GM12878 (cell line): ENCODE measurements at regions not wholly inside any gene's neighbourhood (a gene's known extent, or its start where the extent isn't known, plus 50 kb on each side); places are given as distances from the start of the nearest gene placed in this dataset.

Source experiments
- ATAC-seq: fragments of 200-7000 bp; cut with Tn5 transposase; 3 replicates; pipeline ENCODE4 v1.9.1; 2020; ENCODE audit warnings: mild to moderate bottlenecking, moderate library complexity
- BruUV-seq: library from RNA; stranded (reverse); fragments of 400-500 nt; replicated peaks from 2 replicates; lab custom pipeline; 2021; lab: Mats Ljungman, UMichigan
- CTCF ChIA-PET: fragments of 300-600 bp; sonication (Branson Sonifier 250); formaldehyde crosslinking; extraction: SDS; loops from one replicate; lab custom pipeline; 2021; ENCODE audit warnings: inconsistent platforms; lab: Yijun Ruan, JAX
- POLR2A ChIA-PET: fragments of 350-600 bp; formaldehyde crosslinking; extraction: SDS; loops from one replicate; lab custom pipeline; 2021; ENCODE audit warnings: inconsistent platforms; lab: Charles Lee
- RAD21 ChIA-PET: fragments of 300-600 bp; sonication (Branson Sonifier 250); formaldehyde crosslinking; loops from one replicate; lab custom pipeline; 2023; ENCODE audit warnings: antibody characterized with exemption; ENCODE audit not compliant: unreplicated experiment; lab: Charles Lee
- SMC1A ChIA-PET: fragments of 300-600 bp; sonication (Branson Sonifier 250); formaldehyde crosslinking; loops from one replicate; lab custom pipeline; 2023; ENCODE audit not compliant: unreplicated experiment, uncharacterized antibody; lab: Charles Lee
- DNase-seq: peaks from one replicate; pipeline ENCODE4 v3.0.0-alpha.2; 2011; ENCODE audit warnings: low read depth, low spot score
- FAIRE-seq: peaks from 3 replicates; lab custom pipeline; 2011; peaks lifted over from hg19 to GRCh38; lab: Jason Lieb, UNC
- H2AFZ ChIP-seq: 2 replicates; pipeline ENCODE4 v1.6.0; 2011; ENCODE audit warnings: low read depth, low read length, control low read depth; ENCODE audit not compliant: control insufficient read depth
- H3K27ac ChIP-seq: 2 replicates; pipeline ENCODE4 v1.5.1; 2011; ENCODE audit warnings: control low read depth; ENCODE audit not compliant: control insufficient read depth, insufficient read depth
- H3K27me3 ChIP-seq, 2 experiments: replicated peaks in 1 of 2; 2 replicates each; pipeline versions ENCODE4 v1.6.0 to v1.6.1; 2011; ENCODE audit warnings: low read length in 1 of 2; ENCODE audit not compliant: control insufficient read depth in 2 of 2, insufficient read depth in 2 of 2
- H3K36me3 ChIP-seq, 2 experiments: 2 replicates each; pipeline ENCODE4 v1.5.1; 2011; ENCODE audit warnings: low read length in 1 of 2; ENCODE audit not compliant: control insufficient read depth in 2 of 2, insufficient read depth in 2 of 2
- H3K4me1 ChIP-seq: 2 replicates; pipeline ENCODE4 v1.6.1; 2011; ENCODE audit warnings: mild to moderate bottlenecking, low read length, moderate library complexity, mixed read lengths; ENCODE audit not compliant: control insufficient read depth, insufficient read depth
- H3K4me2 ChIP-seq: 2 replicates; pipeline ENCODE4 v1.6.0; 2011; ENCODE audit warnings: control low read depth; ENCODE audit not compliant: control insufficient read depth, insufficient read depth
- H3K4me3 ChIP-seq: fragments of 200-600 bp; sonication (generic); 2 replicates; pipeline ENCODE4 v1.5.1; 2016
- H3K79me2 ChIP-seq: 2 replicates; pipeline ENCODE4 v1.6.0; 2011; ENCODE audit warnings: low read length; ENCODE audit not compliant: control insufficient read depth, insufficient read depth
- H3K9ac ChIP-seq: 2 replicates; pipeline ENCODE4 v1.8.0; 2011; ENCODE audit warnings: low read length, control low read depth, mixed read lengths; ENCODE audit not compliant: control insufficient read depth, insufficient read depth
- H3K9me3 ChIP-seq: replicated peaks from 3 replicates; pipeline ENCODE4 v1.5.1; 2011; ENCODE audit warnings: mild to moderate bottlenecking, low read length; ENCODE audit not compliant: control insufficient read depth, insufficient read depth
- H4K20me1 ChIP-seq: 2 replicates; pipeline ENCODE4 v1.6.0; 2011; ENCODE audit not compliant: control insufficient read depth, insufficient read depth
- CEBPB ChIP-seq, 2 experiments: fragments of 150-350 bp in 1 of 2; IDR thresholded peaks; 2 replicates each; pipeline ENCODE4 v1.6.1; 2012 to 2014; ENCODE audit warnings: low read depth in 2 of 2, low read length in 2 of 2, borderline replicate concordance in 1 of 2, inconsistent platforms in 1 of 2
- EGR1 ChIP-seq, 2 experiments: IDR thresholded peaks; 1 replicate in 1 of 2; 2 replicates in 1 of 2; pipeline ENCODE4 v1.6.1; 2011 to 2012; ENCODE audit warnings: low read depth in 2 of 2, low read length in 2 of 2, borderline replicate concordance in 1 of 2, mild to moderate bottlenecking in 1 of 2, moderate library complexity in 1 of 2
- ESRRA ChIP-seq: IDR thresholded peaks from 2 replicates; pipeline ENCODE4 v1.6.1; 2012; ENCODE audit warnings: mild to moderate bottlenecking, low read length, improper control_type of control experiment
- FOS ChIP-seq: IDR thresholded peaks from 3 replicates; pipeline ENCODE4 v1.6.1; 2011; ENCODE audit warnings: borderline replicate concordance; ENCODE audit not compliant: insufficient read length; ENCODE audit errors: extremely low read depth
- GABPA ChIP-seq: IDR thresholded peaks from 2 replicates; pipeline ENCODE4 v1.6.1; 2014; ENCODE audit warnings: antibody characterized with exemption, low read depth, mild to moderate bottlenecking, inconsistent platforms
- HDAC2 ChIP-seq: fragments of 200-600 bp; sonication (generic); IDR thresholded peaks from 2 replicates; pipeline ENCODE4 v1.6.1; 2017
- JUNB ChIP-seq: IDR thresholded peaks from 2 replicates; pipeline ENCODE4 v1.6.1; 2016; ENCODE audit warnings: antibody characterized with exemption, mild to moderate bottlenecking
- NBN ChIP-seq: fragments of 450-650 bp; IDR thresholded peaks from 2 replicates; pipeline ENCODE4 v1.6.1; 2016
- NFXL1 ChIP-seq: fragments of 450-650 bp; IDR thresholded peaks from 2 replicates; pipeline ENCODE4 v1.6.1; 2017; ENCODE audit warnings: antibody characterized with exemption, mild to moderate bottlenecking, borderline replicate concordance
- STAT1 ChIP-seq: fragments of 450-650 bp; conservative IDR thresholded peaks from 2 replicates; pipeline ENCODE4 v1.6.1; 2014; ENCODE audit warnings: antibody characterized with exemption, mild to moderate bottlenecking
- TAF1 ChIP-seq: IDR thresholded peaks from 2 replicates; pipeline ENCODE4 v1.6.1; 2011; ENCODE audit warnings: mild to moderate bottlenecking, low read depth, low read length, borderline replicate concordance
- YY1 ChIP-seq: IDR thresholded peaks from 2 replicates; pipeline ENCODE4 v1.6.1; 2011; ENCODE audit warnings: low read depth, mild to moderate bottlenecking, low read length
- ZNF384 ChIP-seq: IDR thresholded peaks from 2 replicates; pipeline ENCODE4 v1.6.1; 2012; ENCODE audit warnings: low read depth, mild to moderate bottlenecking, low read length, improper control_type of control experiment, borderline replicate concordance
- ZSCAN29 ChIP-seq: fragments of 450-650 bp; IDR thresholded peaks from 2 replicates; pipeline ENCODE4 v1.6.1; 2017; ENCODE audit warnings: mild to moderate bottlenecking, moderate library complexity
- WGBS: methylation state at CpG from one replicate; pipeline ENCODE4 v1.1.6; 2016; ENCODE audit warnings: low lambda C conversion rate; ENCODE audit not compliant: insufficient replicate concordance, insufficient coverage; ENCODE audit errors: missing lambda C conversion rate; 5-methylcytosine and 5-hydroxymethylcytosine counted together
- in situ Hi-C: fragments of 300-500 bp; cut with MboI; formaldehyde crosslinking; loops from 9 replicates; pipeline ENCODE4 v1.14.3; 2018; ENCODE audit warnings: mixed read lengths
- intact Hi-C: fragments of 100-400 bp; cut with micrococcal nuclease; formaldehyde crosslinking; loops from one replicate; pipeline ENCODE4 v1.14.2; 2022; ENCODE audit not compliant: unreplicated experiment
- TF ChIP-seq, protein P1 (sequence below): fragments of 450-650 bp; IDR thresholded peaks from 2 replicates; pipeline ENCODE4 v1.6.1; 2018; ENCODE audit warnings: mild to moderate bottlenecking, low read depth, moderate library complexity; ENCODE audit not compliant: partially characterized antibody

DNA sequence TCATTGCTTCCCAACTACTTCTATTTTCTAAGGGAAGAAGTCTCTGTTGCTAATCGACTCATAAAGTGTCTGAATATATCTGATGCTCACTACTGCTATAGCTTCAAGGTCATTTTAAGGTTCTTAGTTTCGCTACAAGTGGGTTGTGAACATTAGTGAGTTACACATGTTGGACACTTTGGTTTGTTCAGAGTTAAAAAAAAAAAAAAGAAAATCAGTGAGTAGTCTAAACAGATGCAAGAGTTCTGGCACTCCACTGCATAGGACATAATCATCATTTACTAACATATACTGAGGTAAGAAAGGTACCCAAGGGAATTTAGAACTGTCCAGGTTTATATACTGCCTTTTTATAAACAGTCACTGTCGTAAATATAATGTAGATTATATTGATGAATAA is 108.8 kb downstream of the KLF12 start:
- ATAC-seq (peak; percentile 20), DNase-seq (peak; percentile 34), FAIRE-seq (peak; percentile 56)
- in situ Hi-C loops (no loop called here), intact Hi-C loops (no loop called here)
- Histone ChIP-seq H3K27ac (peak overlapping the region; percentile 62), H3K27me3 (no peaks in the 10 kb centered on the region), H3K4me1 (peaks cover 8% of the 10 kb centered on the region; the same call in 1 of the 2 replicates), H3K4me2 (peak overlapping the region; percentile 90), H3K9ac (no peak overlapping the region), H3K79me2 (peaks cover 16% of the 10 kb centered on the region), H3K4me3 (peak overlapping the region; percentile 48), H4K20me1 (no peaks in the 10 kb centered on the region), H2AFZ (no peak overlapping the region), H3K36me3 (no peaks in the 10 kb centered on the region), H3K9me3 (peaks cover 20% of the 10 kb centered on the region)
- 2% methylated on average over 3 of the region's 3 CpGs for WGBS
- ChIA-PET SMC1A (interaction anchor here (0.6 to 3.2 kb wide), 20 partner anchors 10 to 161 kb away, joined by 3 to 27 read pairs (median 4); no protein-coding TSS in a partner anchor), POLR2A (interaction anchor here (0.6 to 1.2 kb wide), 4 partner anchors 32 to 127 kb away, joined by 3 read pairs; no protein-coding TSS in a partner anchor), CTCF (interaction anchor here (1.7 to 3.6 kb wide), 3 partner anchors 15 to 50 kb away, joined by 3 to 20 read pairs (median 4); no protein-coding TSS in a partner anchor), RAD21 (interaction anchor here (0.7 to 2.1 kb wide), 19 partner anchors 9 to 1294 kb away, joined by 3 to 15 read pairs (median 3); partner anchors contain the start of gene KLF12)
- TSS peak; percentile 24 for BruUV-seq
- TF ChIP-seq GABPA, result peak; percentile 13; the same call in 1 of the 2 replicates
- TF ChIP-seq ESRRA, result peak; percentile 68; the same call in 1 of the 2 replicates
- no peak for TF ChIP-seq STAT1
- TF ChIP-seq NBN, result no peak
- peak; percentile 68; the same call in 1 of the 2 replicates for TF ChIP-seq ZNF384

DNA sequence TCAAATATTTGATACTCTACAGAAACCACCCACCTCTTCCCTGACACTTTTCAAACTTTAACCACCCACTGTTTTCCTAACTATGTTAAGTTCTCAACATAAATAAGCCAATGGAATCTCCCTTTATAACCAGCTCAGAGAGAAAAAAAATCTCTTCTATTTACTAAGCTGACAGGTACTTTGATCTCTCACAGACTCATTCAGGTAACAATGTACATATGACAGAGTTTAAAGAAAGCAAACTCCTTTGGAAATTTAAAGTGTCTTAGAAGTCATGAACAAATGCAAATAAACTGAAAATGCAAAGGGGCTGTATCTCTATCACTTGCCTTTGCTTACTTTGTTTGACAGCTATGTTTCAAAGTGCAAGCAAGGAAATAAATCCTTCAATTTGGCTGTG is 109.3 kb downstream of the KLF12 start:
- in situ Hi-C loops, result no loop called here
- no peak overlapping the region for H2AFZ ChIP-seq
- H3K36me3 ChIP-seq, result no peaks in the 10 kb centered on the region
- ATAC-seq (no peak), DNase-seq (no peak), FAIRE-seq (no peak)
- peaks cover 16% of the 10 kb centered on the region for H3K79me2 ChIP-seq
- no peaks in the 10 kb centered on the region for H4K20me1 ChIP-seq
- RAD21 ChIA-PET, result interaction anchor here (0.7 to 2.1 kb wide), 20 partner anchors 9 to 1294 kb away, joined by 3 to 15 read pairs (median 3); partner anchors contain the start of gene KLF12
- H3K4me1 ChIP-seq, result peaks cover 8% of the 10 kb centered on the region; the same call in 1 of the 2 replicates
- peak overlapping the region; percentile 48; the same call in 1 of the 2 replicates for H3K27ac ChIP-seq
- H3K4me3 ChIP-seq, result peak overlapping the region; percentile 48; the same call in 1 of the 2 replicates
- SMC1A ChIA-PET, result interaction anchor here (0.6 to 3.2 kb wide), 24 partner anchors 10 to 160 kb away, joined by 3 to 27 read pairs (median 4); no protein-coding TSS in a partner anchor
- BruUV-seq, result no TSS peak
- CTCF ChIA-PET, result interaction anchor here (0.9 to 3.6 kb wide), 6 partner anchors 15 to 1195 kb away, joined by 3 to 20 read pairs (median 4); no protein-coding TSS in a partner anchor
- H3K27me3 ChIP-seq, result no peaks in the 10 kb centered on the region
- POLR2A ChIA-PET, result interaction anchor here (0.6 to 1.2 kb wide), 5 partner anchors 14 to 126 kb away, joined by 3 read pairs; no protein-coding TSS in a partner anchor
- peaks cover 20% of the 10 kb centered on the region for H3K9me3 ChIP-seq
- intact Hi-C loops, result no loop called here
- H3K4me2 ChIP-seq, result peak overlapping the region; percentile 90
- no peak overlapping the region for H3K9ac ChIP-seq
- TF ChIP-seq CEBPB (IDR thresholded peaks at IDR 0.05; ENCODE audit: borderline replicate concordance in 1 of 2, low read depth in 2 of 2, low read length in 2 of 2) (no peak), ZSCAN29 (no peak), GABPA (no peak), EGR1 (IDR thresholded peaks at IDR 0.05; ENCODE audit: borderline replicate concordance in 1 of 2, low read depth in 2 of 2, low read length in 2 of 2) (no peak), NBN (no peak), JUNB (no peak), ESRRA (no peak), FOS (no peak), YY1 (no peak), HDAC2 (no peak), TAF1 (no peak), NFXL1 (no peak)
- TF ChIP-seq, protein P1, sequence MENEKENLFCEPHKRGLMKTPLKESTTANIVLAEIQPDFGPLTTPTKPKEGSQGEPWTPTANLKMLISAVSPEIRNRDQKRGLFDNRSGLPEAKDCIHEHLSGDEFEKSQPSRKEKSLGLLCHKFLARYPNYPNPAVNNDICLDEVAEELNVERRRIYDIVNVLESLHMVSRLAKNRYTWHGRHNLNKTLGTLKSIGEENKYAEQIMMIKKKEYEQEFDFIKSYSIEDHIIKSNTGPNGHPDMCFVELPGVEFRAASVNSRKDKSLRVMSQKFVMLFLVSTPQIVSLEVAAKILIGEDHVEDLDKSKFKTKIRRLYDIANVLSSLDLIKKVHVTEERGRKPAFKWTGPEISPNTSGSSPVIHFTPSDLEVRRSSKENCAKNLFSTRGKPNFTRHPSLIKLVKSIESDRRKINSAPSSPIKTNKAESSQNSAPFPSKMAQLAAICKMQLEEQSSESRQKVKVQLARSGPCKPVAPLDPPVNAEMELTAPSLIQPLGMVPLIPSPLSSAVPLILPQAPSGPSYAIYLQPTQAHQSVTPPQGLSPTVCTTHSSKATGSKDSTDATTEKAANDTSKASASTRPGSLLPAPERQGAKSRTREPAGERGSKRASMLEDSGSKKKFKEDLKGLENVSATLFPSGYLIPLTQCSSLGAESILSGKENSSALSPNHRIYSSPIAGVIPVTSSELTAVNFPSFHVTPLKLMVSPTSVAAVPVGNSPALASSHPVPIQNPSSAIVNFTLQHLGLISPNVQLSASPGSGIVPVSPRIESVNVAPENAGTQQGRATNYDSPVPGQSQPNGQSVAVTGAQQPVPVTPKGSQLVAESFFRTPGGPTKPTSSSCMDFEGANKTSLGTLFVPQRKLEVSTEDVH, result no peak
